K562 (cell line): ENCODE measurements at regions not wholly inside any gene's neighbourhood (a gene's known extent, or its start where the extent isn't known, plus 50 kb on each side); places are given as distances from the start of the nearest gene placed in this dataset.

ENCODE experiments used
- GATAD2B ChIP-seq: fragments of 450-650 bp; IDR thresholded peaks from 2 replicates; pipeline ENCODE4 v1.6.1; 2017; ENCODE audit warnings: mild to moderate bottlenecking, borderline replicate concordance
- KDM2B ChIP-seq: fragments of 250-450 bp; sonication (Bioruptor Pico); IDR thresholded peaks from 2 replicates; pipeline ENCODE4 v1.8.0; 2021; ENCODE audit warnings: mild to moderate bottlenecking, moderate library complexity
- MAFG ChIP-seq: fragments of 450-650 bp; conservative IDR thresholded peaks from 2 replicates; pipeline ENCODE4 v1.6.1; 2016; ENCODE audit warnings: missing genetic modification characterization, missing compliant biosample characterization
- MCM5 ChIP-seq: fragments of 450-650 bp; IDR thresholded peaks from 2 replicates; pipeline ENCODE4 v1.6.1; 2016; ENCODE audit warnings: low read depth
- PCBP1 ChIP-seq: fragments of 200-400 bp; formaldehyde crosslinking; IDR thresholded peaks from 2 replicates; pipeline ENCODE4 v1.6.1; 2018; ENCODE audit warnings: mild to moderate bottlenecking, low read depth, low read length; ENCODE audit not compliant: poor library complexity, severe bottlenecking
- RB1 ChIP-seq: fragments of 450-650 bp; IDR thresholded peaks from 2 replicates; pipeline ENCODE4 v1.6.1; 2017; ENCODE audit warnings: low read depth, mild to moderate bottlenecking
- REST ChIP-seq, 2 experiments: fragments of 450-650 bp; formaldehyde crosslinking in 1 of 2; IDR thresholded peaks; 2 replicates each; pipeline versions ENCODE4 v1.4.0 to v1.6.1; 2014 to 2020; ENCODE audit warnings: mild to moderate bottlenecking in 2 of 2, borderline replicate concordance in 1 of 2, low read depth in 1 of 2
- SAP30 ChIP-seq: fragments of 200-600 bp; sonication (generic); IDR thresholded peaks from 2 replicates; pipeline ENCODE4 v1.6.1; 2012; ENCODE audit warnings: borderline replicate concordance, low read depth, mild to moderate bottlenecking, moderate library complexity, low read length, control low read depth, inconsistent platforms; ENCODE audit not compliant: insufficient read depth, poor library complexity, severe bottlenecking
- ZNF407 ChIP-seq: fragments of 450-650 bp; IDR thresholded peaks from 2 replicates; pipeline ENCODE4 v1.6.1; 2016; ENCODE audit warnings: low read depth
- TF ChIP-seq, protein P1 (sequence below): sonication (generic); formaldehyde crosslinking; IDR thresholded peaks from 2 replicates; pipeline ENCODE4 v1.9.0; 2022; ENCODE audit warnings: mild to moderate bottlenecking, missing genetic modification reagents

- TF ChIP-seq REST (IDR thresholded peaks at IDR 0.05; ENCODE audit: borderline replicate concordance), result no peak
- no peak for TF ChIP-seq REST (CRISPR knock-in tag; IDR thresholded peaks at IDR 0.05; ENCODE audit: low read depth)
- TF ChIP-seq KDM2B (CRISPR knock-in tag), result no peak
- TF ChIP-seq, protein P1, sequence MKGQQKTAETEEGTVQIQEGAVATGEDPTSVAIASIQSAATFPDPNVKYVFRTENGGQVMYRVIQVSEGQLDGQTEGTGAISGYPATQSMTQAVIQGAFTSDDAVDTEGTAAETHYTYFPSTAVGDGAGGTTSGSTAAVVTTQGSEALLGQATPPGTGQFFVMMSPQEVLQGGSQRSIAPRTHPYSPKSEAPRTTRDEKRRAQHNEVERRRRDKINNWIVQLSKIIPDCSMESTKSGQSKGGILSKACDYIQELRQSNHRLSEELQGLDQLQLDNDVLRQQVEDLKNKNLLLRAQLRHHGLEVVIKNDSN (CRISPR knock-in tag), result no peak
- no peak for TF ChIP-seq RB1
- no peak for TF ChIP-seq PCBP1
- no peak for TF ChIP-seq ZNF407
- TF ChIP-seq MAFG, result no peak
- TF ChIP-seq MCM5, result no peak
- no peak for TF ChIP-seq SAP30
- no peak for TF ChIP-seq GATAD2B
These were observed 246.5 kb upstream of the FGF16 start (continued) for GRCh38 chrX:77200663-77201062.
